Retinal pigment epithelial cell (primary cell): ENCODE measurements at regions not wholly inside any gene's neighbourhood (a gene's known extent, or its start where the extent isn't known, plus 50 kb on each side); places are given as distances from the start of the nearest gene placed in this dataset.

Source experiments
- DNase-seq: peaks from one replicate; pipeline ENCODE4 v3.0.0-alpha.2; 2010; ENCODE audit warnings: low read depth
- H3K4me3 ChIP-seq: 2 replicates; pipeline ENCODE4 v1.5.1; 2011; ENCODE audit warnings: mild to moderate bottlenecking, low read length, control low read depth, moderate library complexity
- CTCF ChIP-seq: conservative IDR thresholded peaks from 2 replicates; pipeline ENCODE4 v1.5.1; 2011; ENCODE audit warnings: low read depth, low read length, control low read depth, inconsistent platforms

- no peak overlapping the region for H3K4me3 ChIP-seq
- DNase-seq, result no peak
- no peak for TF ChIP-seq CTCF
These were observed 79.5 kb upstream of the KLF7 start for GRCh38 chr2:207244971-207245925.

GRCh38 chr2:207248702-207249377, 83.1 kb upstream of the KLF7 start:
- TF ChIP-seq CTCF, result no peak
- DNase-seq, result no peak
- H3K4me3 ChIP-seq, result no peak overlapping the region

- DNase-seq, result no peak
- H3K4me3 ChIP-seq, result no peak overlapping the region
- no peak for TF ChIP-seq CTCF
These were observed 85.3 kb upstream of the KLF7 start for GRCh38 chr2:207251022-207251421.

GRCh38 chr2:207251573-207252192, 85.9 kb upstream of the KLF7 start:
- no peak overlapping the region for H3K4me3 ChIP-seq
- DNase-seq, result no peak
- no peak for TF ChIP-seq CTCF

- no peak for TF ChIP-seq CTCF
- no peak overlapping the region for H3K4me3 ChIP-seq
- no peak for DNase-seq
These were observed 86.7 kb upstream of the KLF7 start for GRCh38 chr2:207252416-207252815.

GRCh38 chr2:207252979-207253645, 87.4 kb upstream of the KLF7 start:
- DNase-seq, result no peak
- H3K4me3 ChIP-seq, result no peak overlapping the region
- TF ChIP-seq CTCF, result no peak
